Embryonic facial prominence (tissue), 1 donor: ENCODE measurements at regions not wholly inside any gene's neighbourhood (a gene's known extent, or its start where the extent isn't known, plus 50 kb on each side); places are given as distances from the start of the nearest gene placed in this dataset.
"Not testable (repeated sequence)": the region's sequence is repeated elsewhere in the genome, so short reads cannot be mapped to it uniquely, and the experiment has no call there.

Experiments used
- DNase-seq: peaks from one replicate; pipeline ENCODE4 v3.0.0-alpha.2; 2016; ENCODE audit errors: extremely low spot score

DNA sequence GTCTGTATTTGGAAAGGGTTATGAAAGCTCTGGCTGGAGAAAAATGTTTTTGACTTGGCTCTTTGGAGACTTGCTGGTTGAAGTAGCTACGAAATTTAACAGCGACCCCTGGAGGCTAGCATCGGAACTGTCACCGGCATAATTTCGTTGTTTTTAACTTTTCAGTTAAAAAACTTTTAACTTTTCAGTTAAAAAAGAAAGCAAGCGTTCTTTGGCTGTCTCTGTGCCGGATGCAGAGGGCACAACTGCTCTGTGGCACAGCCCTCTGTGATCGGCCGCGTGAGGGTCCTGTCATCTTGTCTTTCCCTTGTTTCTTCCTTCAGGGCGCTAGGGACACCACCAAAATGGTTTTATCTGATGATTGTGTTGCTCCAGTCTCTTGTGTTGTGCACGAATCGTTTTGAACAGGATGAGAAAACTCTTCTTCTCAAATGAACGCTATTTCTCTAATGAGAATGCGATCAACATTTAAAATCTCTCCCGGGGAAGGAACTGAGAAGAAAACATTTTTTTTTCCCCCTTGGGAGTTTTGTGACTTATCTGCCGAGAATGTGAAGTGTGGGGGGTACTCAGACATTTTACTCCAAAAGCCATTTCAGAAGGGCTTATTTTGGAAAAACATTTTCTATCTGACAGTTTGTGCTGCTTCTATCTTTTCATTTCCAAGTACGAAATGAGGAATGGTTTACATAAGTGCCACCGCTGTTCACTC is 57.1 kb downstream of the ADCYAP1 start:
- no peak for DNase-seq

DNA sequence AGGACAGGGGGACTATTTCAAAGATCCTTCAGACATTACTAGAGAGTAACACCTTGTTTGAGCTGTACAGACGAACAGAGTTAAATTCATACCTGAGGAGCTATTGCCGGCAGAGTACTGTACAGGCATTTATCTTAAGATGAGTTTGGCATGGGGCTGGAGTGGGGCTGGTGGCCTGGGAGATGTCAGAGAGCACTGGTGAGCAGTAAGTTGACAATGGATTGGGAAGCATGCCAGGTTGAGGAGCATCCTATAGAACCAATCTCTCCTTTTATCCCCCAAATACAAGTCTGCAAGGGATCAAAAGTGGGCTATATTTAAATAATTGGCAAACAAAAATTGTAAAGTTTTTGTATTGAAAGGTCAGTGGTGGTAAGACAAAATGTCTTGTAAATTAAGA is 58.6 kb downstream of the ADCYAP1 start:
- DNase-seq = no peak

DNA sequence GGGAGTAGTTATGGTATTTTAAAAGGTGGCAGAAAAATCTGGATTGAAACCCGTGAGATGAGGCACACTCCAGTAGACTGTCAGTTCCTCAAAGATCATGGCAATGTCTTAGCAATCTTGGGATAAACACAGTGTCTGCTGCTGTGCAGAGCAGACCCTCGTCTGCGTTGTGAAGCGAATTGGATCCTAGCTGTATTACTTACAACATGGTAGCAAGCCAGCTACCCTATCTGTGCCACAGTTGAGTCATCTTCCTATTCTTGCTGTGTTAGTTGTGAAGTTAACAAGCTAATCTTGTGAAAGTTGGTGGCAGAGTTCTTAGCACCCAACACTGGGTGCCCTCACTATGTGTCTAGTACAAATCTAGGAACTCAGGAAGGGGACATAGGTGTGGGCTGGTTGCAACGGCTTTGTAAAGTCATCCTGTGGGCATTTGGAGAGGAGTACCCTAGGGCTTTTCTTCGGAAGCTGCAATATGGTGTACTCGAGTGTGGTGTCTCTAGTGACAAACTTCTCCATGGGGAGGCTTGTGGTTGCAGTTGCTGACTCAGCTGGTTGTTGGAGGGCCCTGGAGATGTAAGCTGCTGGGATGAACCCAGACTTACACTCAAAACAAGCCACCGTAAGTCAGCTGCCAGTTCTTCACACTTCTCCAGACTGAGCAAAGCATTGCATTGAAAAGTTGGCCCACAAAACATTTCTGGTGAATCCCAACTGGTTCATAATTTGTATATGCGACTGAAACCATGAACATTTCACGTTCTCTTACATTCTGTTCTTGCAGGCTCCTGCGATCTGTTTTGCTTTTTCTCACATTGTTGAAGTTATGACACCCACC is 61.5 kb downstream of the ADCYAP1 start:
- no peak for DNase-seq

DNA sequence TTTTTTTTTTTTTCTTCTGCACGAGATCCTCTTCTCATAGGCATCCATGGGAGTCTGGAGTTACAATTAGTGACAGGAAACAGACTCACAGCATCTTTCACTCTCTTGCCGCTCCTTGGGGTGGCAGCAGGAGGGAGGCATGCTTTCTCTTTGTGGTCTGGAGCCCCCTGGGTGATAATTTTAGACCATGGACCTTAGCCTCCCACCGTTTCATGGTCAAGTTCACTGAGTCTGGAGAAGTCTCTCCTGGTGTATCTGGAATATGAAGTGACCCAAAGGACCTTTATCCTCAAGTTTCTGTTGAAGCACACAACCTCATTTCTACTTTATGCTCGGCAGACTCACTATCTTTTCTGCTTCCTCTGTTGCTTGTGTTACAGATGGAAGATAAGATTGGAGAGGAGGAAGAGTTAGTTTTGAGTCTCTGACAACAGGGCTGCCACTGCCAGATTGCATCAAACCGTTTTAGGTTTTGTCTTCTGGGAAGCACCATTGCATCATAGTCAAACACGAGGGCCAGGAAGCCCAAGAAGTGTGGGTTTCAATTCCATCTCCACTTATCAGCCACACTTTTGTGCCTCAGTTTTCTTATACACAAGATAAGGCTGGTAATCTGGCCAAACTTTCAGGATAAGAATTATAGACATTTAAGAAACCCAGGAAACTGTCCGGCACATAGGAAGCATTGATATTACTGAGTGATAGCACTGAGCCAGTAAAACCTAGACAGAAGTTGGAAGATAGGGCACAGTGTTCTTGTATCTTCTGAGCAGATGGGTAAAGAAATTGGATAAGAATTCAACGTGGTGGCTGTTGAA is 62.3 kb downstream of the ADCYAP1 start:
- DNase-seq = no peak

DNA sequence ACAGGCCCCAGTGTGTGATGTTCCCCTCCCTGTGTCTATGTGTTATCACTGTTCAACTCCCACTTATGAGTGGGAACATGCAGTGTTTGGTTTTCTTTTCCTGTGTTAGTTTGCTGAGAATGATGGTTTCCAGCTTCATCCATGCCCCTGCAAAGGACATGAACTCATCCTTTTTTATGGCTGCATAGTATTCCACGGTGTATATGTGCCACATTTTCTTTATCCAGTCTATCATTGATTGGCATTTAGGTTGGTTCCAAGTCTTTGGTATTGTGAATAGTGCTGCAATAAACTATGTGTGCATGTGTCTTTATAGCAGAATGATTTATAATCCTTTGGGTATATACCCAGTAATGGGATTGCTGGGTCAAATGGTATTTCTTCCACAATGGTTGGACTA is 64.2 kb downstream of the ADCYAP1 start:
- not testable (repeated sequence) for DNase-seq

DNA sequence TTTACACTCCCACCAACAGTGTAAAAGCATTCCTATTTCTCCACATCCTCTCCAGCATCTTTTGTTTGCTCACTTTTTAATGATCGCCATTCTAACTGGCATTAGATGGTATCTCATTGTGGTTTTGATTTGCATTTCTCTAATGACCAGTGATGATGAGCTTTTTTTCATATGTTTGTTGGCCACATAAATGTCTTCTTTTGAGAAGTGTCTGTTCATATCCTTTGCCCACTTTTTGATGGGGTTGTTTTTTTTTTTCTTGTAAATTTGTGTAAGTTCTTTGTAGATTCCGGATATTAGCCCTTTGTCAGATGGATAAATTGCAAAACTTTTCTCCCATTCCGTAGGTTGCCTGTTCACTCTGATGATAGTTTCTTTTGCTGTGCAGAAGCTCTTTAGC is 64.6 kb downstream of the ADCYAP1 start:
- not testable (repeated sequence) for DNase-seq

DNA sequence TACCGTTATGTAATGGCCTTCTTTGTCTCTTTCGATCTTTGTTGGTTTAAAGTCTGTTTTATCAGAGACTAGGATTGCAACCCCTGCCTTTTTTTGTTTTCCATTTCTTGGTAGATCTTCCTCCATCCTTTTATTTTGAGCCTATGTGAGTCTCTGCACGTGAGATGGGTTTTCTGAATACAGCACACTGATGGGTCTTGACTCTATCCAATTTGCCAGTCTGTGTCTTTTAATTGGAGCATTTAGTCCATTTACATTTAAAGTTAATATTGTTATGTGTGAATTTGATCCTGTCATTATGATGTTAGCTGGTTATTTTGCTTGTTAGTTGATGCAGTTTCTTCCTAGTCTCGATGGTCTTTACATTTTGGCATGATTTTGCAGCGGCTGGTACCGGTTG is 69.9 kb downstream of the ADCYAP1 start:
- not testable (repeated sequence) for DNase-seq

DNA sequence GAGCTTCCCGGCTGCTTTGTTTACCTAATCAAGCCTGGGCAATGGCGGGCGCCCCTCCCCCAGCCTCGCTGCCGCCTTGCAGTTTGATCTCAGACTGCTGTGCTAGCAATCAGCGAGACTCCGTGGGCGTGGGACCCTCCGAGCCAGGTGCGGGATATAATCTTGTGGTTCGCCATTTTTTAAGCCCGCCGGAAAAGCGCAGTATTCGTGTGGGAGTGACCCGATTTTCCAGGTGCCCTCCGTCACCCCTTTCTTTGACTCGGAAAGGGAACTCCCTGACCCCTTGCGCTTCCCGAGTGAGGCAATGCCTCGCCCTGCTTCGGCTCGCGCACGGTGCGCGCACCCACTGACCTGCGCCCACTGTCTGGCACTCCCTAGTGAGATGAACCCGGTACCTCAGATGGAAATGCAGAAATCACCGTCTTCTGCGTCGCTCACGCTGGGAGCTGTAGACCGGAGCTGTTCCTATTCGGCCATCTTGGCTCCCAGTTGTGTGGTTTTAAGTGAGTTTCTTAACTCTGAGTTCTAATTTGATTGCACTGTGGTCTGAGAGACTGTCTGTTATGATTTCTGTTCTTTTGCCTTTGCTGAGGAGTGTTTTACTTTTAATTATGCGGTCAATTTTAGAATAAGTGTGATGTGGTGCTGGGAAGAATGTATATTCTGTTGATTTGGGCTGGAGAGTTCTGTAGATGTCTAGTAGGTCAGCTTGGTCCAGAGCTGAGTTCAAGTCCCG is 71.9 kb downstream of the ADCYAP1 start:
- not testable (repeated sequence) for DNase-seq

DNA sequence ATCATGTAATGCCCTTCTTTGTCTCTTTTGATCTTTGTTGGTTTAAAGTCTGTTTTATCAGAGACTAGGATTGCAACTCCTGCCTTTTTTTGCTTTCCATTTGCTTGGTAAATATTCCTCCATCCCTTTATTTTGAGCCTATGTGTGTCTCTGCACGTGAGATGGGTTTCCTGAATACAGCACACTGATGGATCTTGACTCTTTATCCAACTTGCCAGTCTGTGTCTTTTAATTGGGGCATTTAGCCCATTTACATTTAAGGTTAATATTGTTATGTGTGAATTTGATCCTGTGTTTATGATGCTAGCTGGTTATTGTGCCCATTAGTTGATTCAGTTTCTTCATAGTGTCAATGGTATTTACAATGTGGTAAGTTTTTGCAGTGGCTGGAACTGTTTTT is 72.7 kb downstream of the ADCYAP1 start:
- not testable (repeated sequence) for DNase-seq

DNA sequence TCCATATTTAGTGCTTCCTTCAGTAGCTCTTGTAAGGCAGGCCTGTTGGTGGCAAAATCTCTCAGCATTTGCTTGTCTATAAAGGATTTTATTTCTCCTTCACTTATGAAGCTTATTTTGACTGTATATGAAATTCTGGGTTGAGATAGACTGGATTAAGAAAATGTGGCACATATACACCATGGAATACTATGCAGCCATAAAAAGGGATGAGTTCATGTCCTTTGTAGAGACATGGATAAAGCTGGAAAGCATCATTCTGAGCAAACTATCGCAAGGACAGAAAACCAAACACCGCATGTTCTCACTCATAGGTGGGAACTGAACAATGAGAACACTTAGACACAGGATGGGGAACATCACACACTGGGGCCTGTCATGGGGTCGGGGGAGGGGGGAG is 73.1 kb downstream of the ADCYAP1 start:
- not testable (repeated sequence) for DNase-seq

DNA sequence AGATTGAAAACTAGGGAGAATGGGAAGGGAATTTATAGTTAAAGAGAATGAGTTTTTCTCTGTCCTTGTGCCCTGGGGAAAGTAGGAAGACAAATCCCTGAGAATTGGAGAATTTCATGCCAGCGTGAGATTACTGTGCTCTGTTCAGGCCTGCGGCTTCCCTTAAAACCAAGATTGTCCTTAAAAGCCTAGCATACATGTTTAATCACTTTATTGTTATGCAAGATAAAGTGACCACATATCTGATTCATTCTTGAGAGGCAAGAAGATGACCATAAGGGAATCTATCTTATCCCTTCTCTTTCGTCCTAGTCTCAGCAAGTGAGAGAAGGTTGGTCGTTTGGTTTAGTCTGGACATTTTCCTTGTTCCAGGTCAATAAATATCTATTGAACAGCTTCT is 75.9 kb downstream of the ADCYAP1 start:
- no peak for DNase-seq

DNA sequence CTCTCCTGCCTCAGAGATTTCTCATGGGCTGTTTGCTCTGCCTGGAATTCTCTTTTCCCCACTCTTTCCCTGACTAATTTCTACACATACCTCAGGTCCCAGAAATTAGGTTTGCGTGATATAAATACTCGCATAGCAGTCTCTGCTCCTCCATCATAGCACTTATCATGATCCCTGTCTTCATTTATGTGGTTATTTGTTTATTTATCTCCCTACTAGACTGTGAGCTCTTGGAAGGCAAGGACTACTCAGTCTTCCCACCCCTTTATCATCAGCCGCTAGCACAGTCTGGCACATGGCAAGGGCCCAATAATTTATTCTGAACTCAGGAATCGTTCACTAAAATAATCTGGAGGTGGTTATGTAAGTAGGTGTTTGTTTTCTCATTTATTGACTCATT is 79.3 kb downstream of the ADCYAP1 start:
- DNase-seq = no peak

DNA sequence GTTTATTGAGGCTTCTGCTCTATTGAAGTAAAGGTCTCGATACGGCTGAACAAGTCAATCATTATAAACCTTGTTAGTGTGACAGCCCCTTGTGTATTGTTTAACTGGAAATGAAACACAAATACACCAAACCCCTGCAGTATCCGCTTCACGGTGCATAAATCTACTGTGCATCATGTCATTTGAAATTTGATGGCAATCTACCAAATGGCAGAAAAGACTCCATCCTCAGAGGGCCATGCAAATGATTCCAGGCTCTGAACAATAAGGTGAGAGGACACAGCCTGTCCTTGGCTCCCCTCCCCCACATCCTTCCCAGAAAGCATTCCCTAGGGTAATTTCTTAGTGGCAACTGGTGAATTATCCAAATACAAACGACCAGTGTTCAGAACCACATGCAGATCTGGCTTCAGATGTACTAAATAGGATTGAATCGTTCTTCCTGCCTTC is 80.6 kb downstream of the ADCYAP1 start:
- DNase-seq = no peak

DNA sequence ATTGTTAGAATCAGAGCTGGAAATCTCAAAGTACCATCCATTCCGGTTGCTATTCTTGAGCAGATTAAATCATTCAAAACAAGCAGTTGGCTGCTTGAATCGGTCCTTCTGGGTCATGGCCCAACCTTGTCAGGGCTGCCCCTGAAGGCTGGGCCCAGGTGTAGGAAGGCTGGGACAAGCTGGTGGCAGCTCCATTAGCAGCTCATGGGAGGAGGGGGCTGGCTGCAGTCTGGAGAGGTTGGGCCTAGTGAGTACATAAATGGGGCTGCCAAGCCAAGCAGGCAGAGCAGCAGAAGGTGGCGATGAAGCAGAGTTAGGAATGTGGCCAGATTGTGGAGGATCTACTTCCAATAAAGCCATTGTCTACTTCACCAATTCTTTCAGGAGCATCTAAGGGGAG is 81.4 kb downstream of the ADCYAP1 start:
- DNase-seq = no peak

DNA sequence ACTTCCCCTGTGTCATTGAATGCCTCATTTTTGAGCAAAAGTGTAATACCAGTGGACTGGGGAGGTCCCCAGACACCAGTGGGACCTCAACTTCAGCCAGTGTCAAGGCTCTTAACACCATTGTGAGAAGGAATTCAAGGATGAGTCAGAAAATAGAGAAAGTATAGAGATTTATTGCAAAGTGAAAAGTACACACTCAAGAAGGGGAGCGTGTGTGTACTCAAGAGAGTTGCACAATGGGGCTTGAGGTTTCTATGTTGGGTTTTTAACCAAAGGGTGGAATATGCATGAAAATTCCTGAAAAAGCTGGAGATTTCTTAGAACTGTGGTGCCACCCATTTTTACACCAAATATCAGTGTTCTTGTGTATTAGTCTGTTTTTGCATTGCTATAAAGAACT is 81.9 kb downstream of the ADCYAP1 start:
- no peak for DNase-seq

DNA sequence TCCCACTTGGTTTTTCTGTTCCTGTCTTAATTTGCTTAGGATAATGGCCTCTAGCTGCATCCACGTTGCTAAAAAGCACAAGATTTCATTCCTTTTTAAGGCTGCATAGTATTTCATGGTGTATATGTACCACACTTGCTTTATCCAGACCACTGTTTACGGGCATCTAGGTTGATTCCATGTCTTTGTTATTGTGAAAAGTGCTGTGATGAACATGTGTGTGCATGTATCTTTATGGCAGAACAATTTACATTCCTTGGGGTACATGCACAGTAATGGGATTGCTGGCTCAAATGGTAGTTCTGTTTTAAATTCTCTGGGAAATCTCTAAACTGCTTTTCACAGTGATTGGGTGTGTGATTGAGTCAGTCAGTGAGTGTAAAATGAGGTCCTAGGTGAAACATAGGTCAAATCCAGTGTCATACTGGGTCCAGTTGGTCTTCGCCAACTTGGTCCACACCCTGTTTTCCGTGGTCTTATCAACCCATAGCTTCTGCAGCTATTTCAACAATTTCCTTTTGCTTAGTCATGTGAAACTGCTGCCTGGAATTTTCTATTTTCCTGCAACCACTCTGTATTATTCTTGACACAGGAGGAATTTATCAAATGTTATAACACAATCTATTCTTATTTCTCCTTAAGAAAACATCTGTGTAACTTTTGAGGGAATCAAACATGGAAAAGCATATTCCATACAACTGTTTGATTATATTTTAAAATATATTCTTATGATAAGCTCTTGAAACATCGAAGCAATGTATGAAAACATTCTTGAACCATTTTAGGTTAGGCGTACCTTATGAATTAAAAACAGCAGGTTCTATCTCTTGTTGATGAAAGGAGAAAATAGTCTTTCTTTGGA is 82.9 kb downstream of the ADCYAP1 start:
- no peak for DNase-seq

DNA sequence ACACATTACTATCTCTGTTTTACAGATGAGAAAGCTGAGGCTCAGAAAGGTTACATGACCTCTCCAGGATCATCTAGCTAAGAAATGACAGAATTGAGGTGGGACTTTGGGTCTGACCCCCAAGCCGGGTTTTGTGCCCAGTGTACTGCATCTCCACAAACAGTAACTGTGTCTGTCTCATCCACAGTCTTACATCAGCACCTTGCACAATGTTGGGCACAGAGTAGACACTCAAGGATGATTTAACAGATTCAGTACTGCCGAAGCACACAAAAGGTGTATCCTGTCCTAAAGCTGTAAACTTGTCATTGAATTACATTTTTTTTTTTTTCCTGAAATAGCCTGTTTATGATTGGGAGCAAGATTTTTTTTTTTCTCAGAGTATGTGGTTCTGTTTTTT is 84.8 kb downstream of the ADCYAP1 start:
- no peak for DNase-seq

DNA sequence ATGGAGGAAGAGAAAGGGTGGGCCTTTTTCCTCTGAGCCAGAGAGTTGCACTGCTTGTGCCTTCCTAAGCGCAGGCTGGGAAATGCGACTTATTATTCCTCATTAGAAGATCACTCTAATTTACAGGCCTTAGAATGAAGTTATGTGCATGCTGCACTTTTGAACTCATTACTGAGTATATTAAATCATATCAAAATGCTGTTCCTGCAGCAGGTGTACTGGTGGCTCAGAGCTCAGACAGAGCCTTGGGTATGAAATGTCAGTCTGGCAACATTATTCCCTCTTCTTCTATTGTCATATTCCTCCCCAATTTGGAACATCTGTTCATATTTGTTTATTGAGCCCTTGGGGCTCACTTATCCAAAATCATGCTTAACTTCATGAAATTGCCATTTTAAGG is 85.5 kb downstream of the ADCYAP1 start:
- no peak for DNase-seq

DNA sequence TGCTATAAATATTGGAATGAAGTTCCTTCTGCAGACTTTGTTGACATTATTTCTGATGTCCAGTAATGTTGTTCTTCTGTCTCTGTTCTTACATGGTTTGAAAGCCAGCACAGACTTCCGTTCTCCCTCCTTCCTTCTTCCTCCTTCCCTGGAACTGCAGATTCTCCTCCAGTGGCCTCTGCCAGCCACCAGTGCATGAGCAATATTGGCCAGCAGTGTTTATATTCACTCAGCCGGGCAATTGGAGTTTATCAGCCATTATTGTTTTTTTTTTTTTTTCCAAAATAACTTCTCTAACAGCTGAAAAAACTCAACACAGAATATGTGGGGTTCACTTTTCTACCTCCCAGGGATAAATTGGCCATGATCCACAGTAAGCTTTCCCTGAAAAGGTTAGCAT is 86.8 kb downstream of the ADCYAP1 start:
- DNase-seq = no peak

DNA sequence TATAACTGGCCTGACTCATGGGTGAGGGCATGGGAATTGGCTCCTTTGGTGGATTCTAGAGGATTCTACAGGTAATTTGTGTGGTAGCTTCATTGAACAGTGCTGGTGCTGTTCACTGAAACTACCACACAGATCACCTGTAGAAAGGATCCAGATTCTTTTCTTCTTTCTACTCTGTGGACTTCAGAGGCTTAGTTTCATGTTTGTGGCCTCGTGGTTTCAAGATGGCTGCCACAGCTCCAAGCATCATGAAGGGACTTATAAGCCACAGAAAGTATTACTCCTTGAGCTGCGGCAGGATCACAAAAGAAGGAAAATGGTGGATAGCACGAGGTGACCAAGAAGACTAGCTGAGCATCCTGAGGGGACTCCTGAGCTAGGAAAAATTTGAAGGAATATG is 88.9 kb downstream of the ADCYAP1 start:
- DNase-seq = no peak

DNA sequence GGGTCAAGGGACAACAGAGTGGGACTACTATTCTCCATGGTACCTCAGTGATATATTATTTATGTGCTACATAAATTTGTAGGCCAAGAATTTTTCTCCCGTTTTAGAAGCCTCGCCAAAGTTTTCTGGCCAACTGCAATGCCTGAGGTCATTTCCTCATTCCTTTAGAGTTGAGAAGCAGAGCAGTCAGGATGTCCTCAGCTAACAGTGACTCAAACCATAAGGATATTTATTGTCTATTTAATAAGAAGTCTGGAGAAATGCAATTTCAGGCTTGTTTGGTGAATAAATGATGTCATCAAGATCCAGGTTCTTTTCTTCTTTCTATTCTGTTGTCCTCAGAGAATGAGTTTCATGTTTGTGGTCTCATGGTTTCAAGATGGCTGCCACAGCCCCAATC is 91.0 kb downstream of the ADCYAP1 start:
- no peak for DNase-seq
